Left renal cortex interstitium (tissue), 4 donors: ENCODE measurements at regions not wholly inside any gene's neighbourhood (a gene's known extent, or its start where the extent isn't known, plus 50 kb on each side); places are given as distances from the start of the nearest gene placed in this dataset.
A peak's percentile ranks its signal among the peaks of the same experiment; 100 is the strongest.
"Not testable (repeated sequence)": the region's sequence is repeated elsewhere in the genome, so short reads cannot be mapped to it uniquely, and the experiment has no call there.

Source experiments
- DNase-seq, 4 donors: peaks; one replicate each; pipeline ENCODE4 v3.0.0-alpha.2; 2013; ENCODE audit warnings: low read depth in 4 of 4, low spot score in 2 of 4, missing footprints in 1 of 4

DNA sequence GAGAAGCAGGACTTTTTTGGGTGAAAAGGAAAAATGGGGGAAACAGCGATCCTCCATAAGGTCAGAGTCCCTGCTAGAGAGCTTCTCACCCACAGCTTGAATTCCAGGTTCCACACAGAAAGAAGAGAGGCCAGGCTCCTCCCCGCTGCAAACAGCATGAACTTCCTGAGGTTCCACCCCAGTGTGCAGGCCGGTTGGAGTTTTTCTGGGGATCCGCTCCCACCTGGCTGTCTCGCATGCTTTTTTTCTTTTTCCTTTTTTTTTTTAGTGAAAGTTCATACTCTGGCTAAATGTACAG lies 595.1 kb upstream of the ZP4 start:
- no peak for DNase-seq

DNA sequence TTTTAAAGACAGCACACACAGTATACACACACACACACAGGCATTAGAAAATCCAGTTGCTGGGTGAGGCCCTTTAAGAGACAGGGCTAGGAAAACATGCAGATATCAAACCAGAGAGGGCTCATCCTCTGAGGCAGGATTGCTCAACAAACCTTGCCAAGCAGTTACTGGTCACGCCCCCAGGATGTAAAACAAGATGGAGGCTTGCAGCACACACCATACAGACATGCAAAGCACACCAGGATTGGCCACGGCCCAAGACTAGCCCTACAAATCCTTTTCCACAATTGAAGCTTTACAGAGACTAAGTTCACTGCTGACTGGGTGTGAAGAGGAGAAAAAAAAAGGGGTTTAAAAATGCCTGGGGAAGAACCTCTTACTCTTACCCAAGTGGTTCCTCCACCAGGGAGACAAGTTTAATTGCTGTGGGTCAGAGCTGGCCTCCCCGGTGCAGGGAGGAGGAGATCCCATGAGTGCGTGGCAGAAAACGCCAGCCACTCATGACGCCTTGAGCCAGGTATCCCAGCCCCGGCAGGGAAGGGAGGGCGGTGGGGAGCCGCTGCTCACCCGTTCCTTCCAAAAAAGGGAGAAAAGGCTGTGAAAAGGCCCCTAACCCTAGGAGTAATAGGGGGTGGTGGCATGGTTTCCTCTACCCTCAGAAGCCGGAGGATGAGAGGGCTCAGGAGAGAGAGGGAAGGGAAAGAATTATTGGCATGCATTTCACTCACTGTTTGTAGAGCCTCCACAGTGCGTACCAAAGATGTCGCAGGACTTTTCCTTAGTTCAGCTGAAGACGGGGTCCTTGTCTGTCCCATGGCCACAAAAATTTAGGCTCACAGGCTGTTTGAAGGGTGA lies 594.6 kb upstream of the ZP4 start:
- DNase-seq = no peak

DNA sequence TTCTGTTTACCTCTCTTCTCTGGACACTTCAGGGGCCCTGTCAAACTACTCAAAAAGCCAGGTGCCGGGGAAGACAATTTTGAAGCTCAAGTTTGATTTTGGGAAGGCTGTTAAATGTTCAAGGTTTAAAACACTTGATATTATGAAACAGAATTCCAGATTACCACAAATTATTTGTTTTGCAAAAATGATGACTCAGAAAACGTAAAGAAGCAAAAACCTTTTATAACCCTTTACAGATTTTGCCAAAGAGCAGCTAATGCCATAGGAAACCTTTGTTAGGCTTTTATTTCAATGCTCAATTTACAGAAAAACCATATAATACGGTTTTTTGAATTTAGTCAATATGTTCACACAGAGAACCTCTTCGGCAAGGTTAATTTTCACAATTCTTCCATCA lies 593.4 kb upstream of the ZP4 start:
- DNase-seq = no peak

DNA sequence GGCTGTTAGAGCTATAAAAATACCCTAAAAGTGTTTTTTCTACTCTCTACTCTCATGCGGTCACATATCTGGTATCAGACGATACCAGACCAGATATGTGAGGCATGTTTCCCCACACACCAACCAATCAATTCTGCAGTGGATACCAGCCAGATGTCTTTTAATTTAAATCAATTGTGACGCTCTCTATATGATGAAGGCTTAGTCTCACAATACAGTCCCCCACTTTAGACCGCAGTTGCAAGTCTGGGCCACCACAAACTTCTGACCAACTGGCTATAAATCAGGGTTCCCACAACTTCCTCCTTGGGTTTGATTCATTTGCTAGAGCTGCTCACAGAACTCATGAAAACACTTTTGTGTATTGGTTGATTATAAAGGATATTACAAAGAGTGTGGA lies 586.1 kb upstream of the ZP4 start:
- DNase-seq = no peak

DNA sequence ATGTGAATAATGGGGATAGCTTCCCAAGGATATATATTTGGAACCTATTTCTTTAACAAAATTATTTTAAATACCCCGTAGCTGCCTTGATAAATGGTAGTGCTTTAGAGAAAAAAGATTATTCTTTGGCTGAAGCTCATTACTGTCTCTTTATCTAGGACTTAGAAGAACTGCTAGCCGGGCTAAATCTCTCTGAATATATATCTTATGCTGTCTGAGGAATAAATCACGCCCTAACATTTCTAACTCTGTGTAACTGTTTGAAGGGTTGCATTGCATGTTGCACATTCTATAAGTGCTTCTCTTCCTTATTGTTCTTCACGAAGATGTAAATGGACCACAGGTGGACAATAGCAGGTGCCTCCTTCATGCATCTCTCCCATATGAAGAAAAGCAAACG lies 585.0 kb upstream of the ZP4 start:
- no peak for DNase-seq

DNA sequence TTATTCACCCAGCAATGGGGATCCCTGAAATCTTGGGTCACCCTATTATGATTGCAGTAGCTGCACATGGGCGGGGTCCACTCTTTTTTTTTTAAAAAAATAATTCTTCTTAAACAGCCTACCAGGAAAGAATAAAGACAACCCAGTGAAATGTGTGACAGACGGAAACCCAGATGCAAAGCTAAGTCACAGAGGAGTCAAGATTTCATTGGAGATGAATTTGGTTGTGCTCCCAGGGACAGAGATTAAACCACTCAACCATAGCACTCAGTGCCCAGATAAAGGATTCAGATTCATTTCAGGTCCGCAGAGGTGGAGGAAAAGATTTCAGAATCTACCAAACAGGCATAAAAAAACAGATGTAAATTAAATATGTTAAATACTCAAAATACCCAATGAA lies 583.5 kb upstream of the ZP4 start:
- DNase-seq = no peak

DNA sequence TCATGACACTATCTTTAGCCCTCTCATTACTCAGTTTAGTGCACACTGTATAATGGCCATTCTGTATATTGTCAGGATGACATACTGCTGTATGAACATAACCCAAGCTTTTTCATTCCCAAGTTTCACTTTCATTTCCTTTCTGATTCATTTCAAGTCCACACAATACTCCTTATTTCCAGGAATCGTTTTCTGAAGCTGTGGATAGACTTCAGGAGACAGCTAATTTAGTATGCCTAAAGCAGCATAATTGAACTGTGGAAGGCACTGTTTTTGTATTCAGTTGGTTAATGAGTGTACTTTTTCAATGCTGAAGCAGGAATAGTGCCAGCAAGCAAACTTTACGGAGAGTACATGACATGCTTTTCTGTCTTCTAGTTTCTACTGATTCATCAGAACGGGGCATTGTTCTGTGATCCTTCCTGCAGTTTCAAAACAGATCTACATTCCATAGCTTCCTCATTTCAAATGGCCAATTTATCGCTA lies 578.5 kb upstream of the ZP4 start:
- no peak for DNase-seq

DNA sequence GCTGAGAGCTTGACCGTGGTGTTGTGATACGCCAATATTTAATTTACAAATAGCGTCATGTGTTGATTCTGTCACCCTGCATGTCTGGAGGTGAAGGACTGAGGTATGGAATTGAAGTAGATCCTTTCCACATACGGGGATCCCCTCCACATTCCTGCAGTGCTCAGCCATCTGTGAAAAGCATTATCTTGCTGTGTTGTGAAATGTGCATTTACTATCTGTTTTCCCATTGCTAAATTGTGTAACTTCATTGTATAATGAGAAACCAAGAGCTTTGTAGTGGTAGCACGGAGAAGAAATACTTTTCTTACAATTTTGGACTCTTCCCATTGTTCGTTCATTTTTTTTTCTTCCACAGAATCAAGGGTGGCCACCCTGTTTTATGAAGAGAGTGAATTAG lies 577.3 kb upstream of the ZP4 start:
- DNase-seq = no peak

DNA sequence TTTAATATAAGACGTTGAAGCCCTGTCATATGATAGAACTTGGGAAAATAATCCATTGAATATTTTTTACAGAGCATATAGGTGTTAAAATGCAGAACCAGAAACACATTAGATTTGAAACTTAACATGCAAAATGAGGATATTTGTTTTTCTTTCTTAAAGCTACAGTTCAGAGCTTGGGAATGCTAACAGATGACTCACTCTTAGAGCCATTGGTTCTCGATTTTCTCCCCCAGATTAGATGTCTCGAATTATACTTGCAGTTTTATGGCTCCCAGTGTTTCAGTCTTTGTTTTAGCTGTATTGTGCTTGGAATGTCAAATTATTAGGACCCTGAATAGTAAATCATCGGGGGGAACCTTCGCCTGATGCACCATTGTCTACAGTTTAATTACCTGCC lies 575.7 kb upstream of the ZP4 start:
- no peak for DNase-seq

DNA sequence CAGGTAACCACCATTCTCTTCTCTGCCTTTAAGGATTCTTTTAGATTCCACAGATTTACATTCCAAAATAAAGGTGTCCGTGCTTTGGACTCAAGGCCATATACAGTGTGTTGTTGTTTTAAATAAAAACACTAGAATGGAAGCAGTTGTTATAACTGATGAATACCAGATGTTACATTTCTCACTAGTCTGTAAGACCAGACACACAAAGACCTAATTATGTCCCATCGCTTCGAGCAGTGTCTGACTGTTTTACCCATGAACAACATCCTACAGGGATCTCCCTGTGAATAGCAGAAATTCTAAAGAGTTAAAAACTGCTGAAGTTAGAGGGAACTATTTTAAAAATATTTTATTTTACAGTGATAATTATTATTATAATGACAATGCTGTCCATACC lies 574.7 kb upstream of the ZP4 start:
- no peak for DNase-seq

DNA sequence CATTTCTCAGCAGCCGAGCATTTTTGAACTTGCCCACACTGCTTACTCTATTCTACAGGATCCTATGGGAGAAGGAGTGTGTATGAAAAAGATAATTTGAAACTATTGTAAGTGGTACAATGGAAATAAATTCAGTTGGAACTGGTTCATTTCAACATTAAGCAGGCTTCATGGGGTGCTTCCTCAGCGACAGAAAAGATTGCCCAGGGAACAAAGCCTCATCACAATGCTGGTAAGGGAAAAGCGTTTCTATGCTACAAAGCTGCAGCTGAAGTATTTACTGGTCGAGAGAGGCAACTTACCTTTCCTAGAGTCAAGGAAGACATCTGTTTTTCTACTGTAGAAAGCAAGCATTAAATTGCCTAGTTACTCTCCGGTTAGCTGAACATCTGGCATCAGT lies 568.2 kb upstream of the ZP4 start:
- DNase-seq = no peak

DNA sequence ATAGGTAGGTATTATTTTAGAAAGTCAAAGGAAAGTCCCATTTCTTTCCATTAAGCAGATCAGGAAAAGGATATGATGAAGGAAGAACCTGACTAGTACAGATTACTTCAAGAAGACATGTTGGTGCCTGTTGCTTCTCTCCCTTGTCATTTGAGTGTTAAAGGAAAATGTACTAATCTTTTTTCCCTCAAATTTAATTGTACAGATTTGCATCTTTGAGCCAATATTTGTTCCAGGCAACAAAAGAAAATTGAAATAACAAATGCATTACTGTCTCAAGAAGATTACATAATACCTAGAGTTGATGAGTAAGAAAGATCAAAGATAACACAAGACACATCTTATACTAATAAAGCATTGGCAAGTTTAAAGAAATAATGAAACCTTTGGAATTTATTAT lies 566.9 kb upstream of the ZP4 start:
- DNase-seq = no peak

DNA sequence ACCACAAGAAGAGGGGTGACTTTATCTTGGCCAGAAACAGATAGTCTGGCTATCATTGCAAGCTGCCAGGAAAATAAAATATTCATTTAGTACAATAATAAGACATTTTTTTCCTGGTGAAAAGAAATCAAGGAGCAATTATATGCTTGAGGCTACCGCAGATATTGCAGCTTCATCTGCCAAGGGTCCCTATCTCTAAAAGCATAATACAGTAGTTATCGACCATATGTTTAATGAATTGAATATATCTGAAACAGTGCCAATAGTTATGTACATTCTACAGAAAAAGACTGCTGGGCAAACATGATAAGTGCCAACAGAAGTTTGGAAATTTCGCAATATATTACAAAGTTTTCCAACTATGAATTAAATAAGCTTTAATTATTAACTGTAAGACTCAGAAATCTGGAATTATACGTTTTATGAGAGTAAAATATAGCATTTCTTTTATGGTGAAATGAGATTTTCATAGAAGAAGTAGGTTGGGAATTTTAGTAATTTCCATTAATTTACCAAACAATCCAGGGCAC lies 561.1 kb upstream of the ZP4 start:
- DNase-seq = no peak

DNA sequence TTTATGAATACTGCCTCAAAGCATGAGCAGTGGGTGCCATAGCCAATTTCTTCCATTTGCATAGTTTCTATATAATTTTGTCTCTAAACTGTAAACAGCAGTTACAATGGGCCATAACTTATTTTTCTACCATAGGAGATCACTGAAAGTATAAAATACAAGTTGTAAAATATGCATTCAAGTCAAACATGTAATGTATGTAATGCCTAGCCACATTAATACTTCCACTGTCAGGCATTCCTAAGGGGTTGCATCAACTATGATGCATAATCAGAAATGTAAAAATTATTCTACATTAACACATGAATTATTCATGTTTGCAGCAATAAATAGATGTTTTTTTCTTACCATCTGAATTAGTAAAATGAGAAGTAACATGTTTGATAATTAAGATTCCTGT lies 560.3 kb upstream of the ZP4 start:
- DNase-seq = no peak

DNA sequence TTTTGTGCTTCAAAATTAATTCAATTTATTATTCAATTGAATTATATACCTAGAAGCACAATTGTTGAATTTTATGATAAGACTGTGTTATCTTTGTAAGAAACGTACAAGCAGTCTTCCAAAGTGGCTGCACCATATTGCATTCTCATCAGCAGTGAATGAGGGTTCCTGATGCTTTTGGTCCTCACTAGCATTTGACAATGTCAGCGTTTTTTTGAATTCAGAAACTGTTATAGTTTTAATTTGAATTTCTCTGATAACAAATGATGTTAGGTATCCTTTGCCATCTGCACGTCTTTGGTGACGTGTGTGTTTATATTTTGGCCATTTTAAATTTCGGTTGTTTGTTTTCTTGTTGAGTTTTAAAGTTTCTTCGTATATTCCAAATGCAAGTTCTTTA lies 553.0 kb upstream of the ZP4 start:
- DNase-seq = no peak

DNA sequence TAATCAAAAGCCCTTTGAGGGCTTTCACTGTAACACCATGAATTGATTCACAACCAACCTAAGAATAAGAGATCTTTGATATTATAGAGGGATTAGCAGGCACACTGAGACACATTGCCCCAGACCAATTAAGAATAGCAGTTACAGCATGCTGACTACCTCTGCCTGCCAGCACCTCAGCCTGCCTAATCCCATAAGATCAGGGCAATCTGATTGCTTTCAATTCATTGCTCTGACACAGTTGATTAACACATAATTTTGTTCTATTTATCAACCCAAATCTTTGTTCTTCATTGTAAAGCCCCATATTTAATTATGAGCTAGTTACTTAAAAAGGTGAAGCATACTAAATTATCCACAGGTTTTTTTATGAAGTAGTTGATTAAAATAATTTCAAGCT lies 548.8 kb upstream of the ZP4 start:
- DNase-seq = no peak

DNA sequence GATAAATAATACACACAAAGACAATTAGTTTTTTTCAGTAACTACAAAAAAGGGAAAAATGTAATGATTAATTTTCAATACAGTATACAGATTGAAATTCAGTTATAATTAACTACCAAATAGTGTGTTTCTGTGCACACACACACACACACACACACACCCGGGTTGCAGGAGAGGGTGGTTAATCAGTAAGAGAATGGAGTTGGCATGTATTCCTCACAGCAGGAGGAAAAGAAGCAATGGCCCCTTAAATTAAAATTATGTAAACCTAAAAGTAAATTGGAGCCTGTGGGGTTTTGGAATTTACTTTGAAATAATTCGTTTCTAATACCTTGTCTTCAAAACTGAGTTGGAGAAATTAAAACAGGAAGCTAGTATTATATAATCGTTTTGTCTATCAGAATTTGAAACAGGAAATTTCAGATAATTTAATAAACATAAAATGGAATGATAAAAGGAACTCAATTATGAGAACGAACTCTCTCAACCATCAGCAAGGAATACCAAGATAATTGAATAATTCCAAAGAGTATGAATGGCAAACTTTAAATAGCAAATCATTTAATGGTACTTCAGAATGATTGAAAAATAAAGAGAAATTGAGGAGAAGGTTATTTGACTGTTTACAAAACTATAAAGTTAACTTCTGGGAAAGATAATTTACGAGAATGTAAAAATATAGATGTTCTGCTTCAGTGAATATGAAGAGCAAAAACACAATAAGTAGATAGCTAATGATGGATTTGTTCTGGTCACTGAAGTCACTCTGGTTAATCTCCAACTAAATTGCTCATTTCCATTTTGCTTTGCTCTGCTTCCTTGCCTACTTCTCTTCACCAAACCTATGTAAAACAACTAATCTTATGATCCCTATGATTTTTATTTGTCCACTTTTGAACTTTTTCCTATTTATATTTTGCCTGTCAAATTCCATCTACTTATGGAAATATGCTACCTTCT lies 547.9 kb upstream of the ZP4 start:
- peak in 1 of 4 donors; percentile 32 for DNase-seq

DNA sequence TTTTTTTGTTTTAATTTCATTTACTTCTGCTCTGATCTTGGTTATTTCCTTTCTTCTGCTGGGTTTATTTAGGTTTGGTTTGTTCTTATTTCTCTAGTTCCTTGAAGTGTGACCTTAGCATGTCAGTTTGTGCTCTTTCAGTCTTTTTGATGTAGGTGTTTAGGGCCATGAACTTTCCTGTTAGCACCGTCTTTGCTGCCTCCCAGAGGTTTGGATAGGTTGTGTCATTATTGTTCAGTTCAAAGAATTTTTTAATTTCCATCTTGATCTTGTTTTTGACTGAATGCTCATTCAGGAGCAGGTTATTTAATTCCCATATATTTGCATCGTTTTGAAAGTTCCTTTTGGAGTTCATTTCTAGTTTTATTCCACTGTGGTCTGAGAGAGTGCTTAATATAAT lies 539.0 kb upstream of the ZP4 start:
- DNase-seq = not testable (repeated sequence)

DNA sequence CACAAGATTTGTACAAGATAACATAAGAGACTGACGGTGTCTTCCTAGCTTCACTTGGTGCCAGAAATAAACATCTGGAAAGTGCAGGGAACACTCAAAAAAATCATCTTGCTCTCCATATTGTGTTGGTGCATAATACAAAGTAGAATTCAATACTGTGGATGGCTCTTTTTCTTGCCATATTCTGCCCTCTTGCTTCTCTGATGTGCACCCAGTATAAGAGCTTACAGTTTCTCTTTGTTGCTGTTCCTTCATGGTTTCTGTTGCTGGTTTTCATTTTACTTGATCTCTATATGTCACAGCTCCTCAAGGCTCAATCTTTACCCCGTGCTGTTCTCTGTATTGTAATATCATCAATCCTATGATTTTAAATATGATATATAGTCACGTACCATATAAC lies 528.5 kb upstream of the ZP4 start:
- no peak for DNase-seq

DNA sequence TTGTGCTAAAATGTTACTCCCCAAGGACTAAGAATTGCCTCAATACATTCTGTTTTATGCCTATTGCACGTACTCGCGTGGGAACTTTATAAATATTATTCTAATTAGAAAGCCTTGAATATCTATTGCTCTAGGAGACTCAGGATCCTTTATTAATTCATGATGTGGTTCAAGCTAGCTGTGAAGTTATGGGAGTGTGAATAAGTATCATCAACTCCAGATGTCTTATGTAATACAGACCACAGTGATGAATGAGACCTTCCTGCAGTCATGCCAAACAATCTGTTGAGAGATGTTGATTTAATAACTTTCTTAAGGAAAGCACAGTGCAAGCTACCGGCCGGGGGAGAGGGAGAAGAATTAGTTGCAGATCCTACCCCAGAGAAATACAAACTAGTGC lies 519.2 kb upstream of the ZP4 start:
- no peak for DNase-seq

DNA sequence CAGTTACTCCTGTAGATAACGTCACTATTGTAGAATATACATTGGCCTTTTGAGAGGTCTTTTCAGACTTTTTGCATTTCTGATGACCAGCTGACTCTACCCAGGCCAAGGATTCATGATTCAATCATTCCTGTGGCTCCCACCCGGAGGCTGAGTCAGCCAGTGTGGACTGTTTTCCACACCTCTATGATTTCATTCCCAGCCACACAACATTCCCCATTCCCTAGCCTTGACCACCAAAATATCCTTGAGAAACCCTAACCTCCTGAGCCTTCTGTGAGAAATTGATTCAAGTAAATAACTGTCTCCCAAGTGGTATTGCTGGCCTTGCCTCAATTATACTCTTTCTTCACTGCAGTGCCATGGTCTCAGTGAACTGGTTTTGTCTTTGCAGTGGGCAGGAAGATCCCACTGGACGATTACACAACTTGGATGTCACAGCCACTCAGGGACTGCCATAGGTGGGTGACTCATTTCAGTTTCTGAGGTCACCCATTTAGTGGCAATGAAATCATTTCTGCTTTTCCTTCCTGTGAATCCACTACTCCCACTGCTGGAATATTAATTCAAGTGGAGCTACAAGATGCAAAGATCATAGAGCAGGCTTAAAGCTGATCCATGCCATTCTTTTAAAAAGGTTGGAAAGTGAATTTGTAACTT lies 518.6 kb upstream of the ZP4 start:
- DNase-seq = no peak
